Neural progenitor cell (in vitro differentiated cells): ENCODE measurements at regions not wholly inside any gene's neighbourhood (a gene's known extent, or its start where the extent isn't known, plus 50 kb on each side); places are given as distances from the start of the nearest gene placed in this dataset.

ENCODE experiments used
- DNase-seq: peaks from one replicate; pipeline ENCODE4 v3.0.0-alpha.2; 2016; ENCODE audit warnings: low spot score
- H2AFZ ChIP-seq: fragments of 200-600 bp; sonication (generic); replicated peaks from 2 replicates; pipeline ENCODE4 v1.6.1; 2016; ENCODE audit warnings: antibody characterized with exemption
- H3F3A ChIP-seq: fragments of 200-600 bp; sonication (generic); 2 replicates; pipeline ENCODE4 v1.6.1; 2016; ENCODE audit warnings: antibody characterized with exemption, low read depth
- H3K27ac ChIP-seq: fragments of 200-600 bp; sonication (generic); 2 replicates; pipeline ENCODE4 v1.5.1; 2016; ENCODE audit warnings: mild to moderate bottlenecking
- H3K27me3 ChIP-seq: fragments of 200-600 bp; sonication (generic); 2 replicates; pipeline ENCODE4 v1.6.1; 2016; ENCODE audit warnings: mild to moderate bottlenecking, moderate library complexity
- H3K36me3 ChIP-seq: fragments of 200-600 bp; sonication (generic); 2 replicates; pipeline ENCODE4 v1.5.1; 2016
- H3K4me1 ChIP-seq: fragments of 200-600 bp; sonication (generic); 2 replicates; pipeline ENCODE4 v1.6.1; 2016; ENCODE audit warnings: mixed run types
- H3K4me2 ChIP-seq: fragments of 200-600 bp; sonication (generic); 2 replicates; pipeline ENCODE4 v1.6.1; 2016
- H3K4me3 ChIP-seq: fragments of 200-600 bp; sonication (generic); 2 replicates; pipeline ENCODE4 v1.5.1; 2016
- H3K79me2 ChIP-seq: fragments of 200-600 bp; sonication (generic); 2 replicates; pipeline ENCODE4 v1.6.1; 2016; ENCODE audit warnings: low read depth
- H3K9ac ChIP-seq: fragments of 200-600 bp; sonication (generic); 2 replicates; pipeline ENCODE4 v1.6.1; 2016
- H3K9me3 ChIP-seq: fragments of 200-600 bp; sonication (generic); 2 replicates; pipeline ENCODE4 v1.5.1; 2016; ENCODE audit warnings: low read depth
- H4K20me1 ChIP-seq: fragments of 200-600 bp; sonication (generic); 2 replicates; pipeline ENCODE4 v1.6.1; 2016; ENCODE audit warnings: low read depth
- H3K27ac Mint-ChIP-seq: 3 replicates; pipeline ENCODE4 v1.8.0; 2021; ENCODE audit warnings: mixed read lengths
- H3K27me3 Mint-ChIP-seq: 2 replicates; pipeline ENCODE4 v1.8.0; 2022; ENCODE audit warnings: low read depth, mild to moderate bottlenecking, inconsistent platforms, moderate library complexity, mixed read lengths; ENCODE audit not compliant: insufficient read depth
- H3K36me3 Mint-ChIP-seq: 3 replicates; pipeline ENCODE4 v1.8.0; 2021; ENCODE audit warnings: mixed read lengths
- H3K4me1 Mint-ChIP-seq: 3 replicates; pipeline ENCODE4 v1.8.0; 2021; ENCODE audit warnings: mixed read lengths
- H3K4me3 Mint-ChIP-seq: 3 replicates; pipeline ENCODE4 v1.8.0; 2021; ENCODE audit warnings: mild to moderate bottlenecking, moderate library complexity, mixed read lengths
- H3K9me3 Mint-ChIP-seq: 3 replicates; pipeline ENCODE4 v1.8.0; 2020; ENCODE audit warnings: mixed read lengths
- CTCF ChIP-seq: fragments of 200-600 bp; sonication (generic); IDR thresholded peaks from 2 replicates; pipeline ENCODE4 v1.5.1; 2017; ENCODE audit warnings: antibody characterized with exemption, mild to moderate bottlenecking
- EZH2 ChIP-seq: fragments of 200-600 bp; sonication (generic); IDR thresholded peaks from 2 replicates; pipeline ENCODE4 v1.6.1; 2017; ENCODE audit warnings: antibody characterized with exemption, mild to moderate bottlenecking, moderate library complexity
- EZH2phosphoT487 ChIP-seq: fragments of 200-600 bp; sonication (generic); IDR thresholded peaks from 2 replicates; pipeline ENCODE4 v1.6.1; 2017; ENCODE audit warnings: antibody characterized with exemption

DNA sequence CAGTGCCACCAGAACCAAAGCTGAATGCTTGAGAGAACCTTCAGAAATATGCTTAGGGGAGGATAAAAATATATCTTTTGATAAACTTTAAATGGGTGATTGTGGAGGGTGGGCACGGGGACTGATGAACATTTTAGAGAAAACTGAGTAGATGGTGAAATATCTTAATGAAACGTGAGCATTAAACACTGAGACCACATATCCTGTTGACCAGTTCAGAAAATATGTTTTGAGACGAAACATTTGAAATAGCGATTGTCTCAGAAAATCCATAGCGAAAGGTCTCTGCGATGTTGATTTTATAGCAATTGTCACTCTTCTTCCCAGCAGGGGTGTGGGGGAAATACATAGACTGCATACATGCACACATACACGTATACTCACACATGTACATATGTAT, 231.0 kb downstream of the ESM1 start:
- no peak overlapping the region for H3K4me3 ChIP-seq
- no peaks in the 10 kb centered on the region for H3K79me2 ChIP-seq
- H3K9me3 ChIP-seq: no peaks in the 10 kb centered on the region
- H3K27ac ChIP-seq: no peak overlapping the region
- H3K9ac ChIP-seq: no peak overlapping the region
- Mint-ChIP-seq H3K27me3 (peaks cover 3% of the 10 kb centered on the region), H3K4me3 (no peak overlapping the region), H3K27ac (no peak overlapping the region), H3K36me3 (no peaks in the 10 kb centered on the region), H3K9me3 (no peaks in the 10 kb centered on the region), H3K4me1 (no peaks in the 10 kb centered on the region)
- no peaks in the 10 kb centered on the region for H3F3A ChIP-seq
- TF ChIP-seq CTCF (no peak), EZH2phosphoT487 (no peak), EZH2 (no peak)
- H3K27me3 ChIP-seq: no peaks in the 10 kb centered on the region
- no peak for DNase-seq
- H3K4me1 ChIP-seq: no peaks in the 10 kb centered on the region
- no peaks in the 10 kb centered on the region for H3K36me3 ChIP-seq
- H3K4me2 ChIP-seq: no peak overlapping the region
- no peak overlapping the region for H2AFZ ChIP-seq
- no peaks in the 10 kb centered on the region for H4K20me1 ChIP-seq

GRCh38 chr5:54753753-54754152, 231.6 kb downstream of the ESM1 start:
- Mint-ChIP-seq H3K9me3 (no peaks in the 10 kb centered on the region), H3K36me3 (no peaks in the 10 kb centered on the region), H3K27ac (no peak overlapping the region), H3K4me3 (no peak overlapping the region), H3K27me3 (peaks cover 3% of the 10 kb centered on the region), H3K4me1 (no peaks in the 10 kb centered on the region)
- TF ChIP-seq EZH2 (no peak), CTCF (no peak), EZH2phosphoT487 (no peak)
- H3K4me2 ChIP-seq: no peak overlapping the region
- H3K9me3 ChIP-seq: no peaks in the 10 kb centered on the region
- H3K27ac ChIP-seq: no peak overlapping the region
- no peak overlapping the region for H3K9ac ChIP-seq
- no peaks in the 10 kb centered on the region for H3K36me3 ChIP-seq
- H4K20me1 ChIP-seq: no peaks in the 10 kb centered on the region
- no peak for DNase-seq
- no peaks in the 10 kb centered on the region for H3K4me1 ChIP-seq
- no peak overlapping the region for H3K4me3 ChIP-seq
- no peaks in the 10 kb centered on the region for H3K27me3 ChIP-seq
- no peaks in the 10 kb centered on the region for H3K79me2 ChIP-seq
- H2AFZ ChIP-seq: no peak overlapping the region
- no peaks in the 10 kb centered on the region for H3F3A ChIP-seq

GRCh38 chr5:54753034-54753433, 232.4 kb downstream of the ESM1 start:
- Mint-ChIP-seq H3K27me3 (peaks cover 3% of the 10 kb centered on the region), H3K4me3 (no peak overlapping the region), H3K36me3 (no peaks in the 10 kb centered on the region), H3K4me1 (no peaks in the 10 kb centered on the region), H3K9me3 (no peaks in the 10 kb centered on the region), H3K27ac (no peak overlapping the region)
- Histone ChIP-seq H3K4me1 (no peaks in the 10 kb centered on the region), H3K79me2 (no peaks in the 10 kb centered on the region), H4K20me1 (no peaks in the 10 kb centered on the region), H3K4me3 (no peak overlapping the region), H3F3A (no peaks in the 10 kb centered on the region), H3K9ac (no peak overlapping the region), H3K36me3 (no peaks in the 10 kb centered on the region), H3K9me3 (no peaks in the 10 kb centered on the region), H3K27ac (no peak overlapping the region), H3K27me3 (no peaks in the 10 kb centered on the region), H2AFZ (no peak overlapping the region), H3K4me2 (no peak overlapping the region)
- TF ChIP-seq EZH2 (no peak), CTCF (no peak), EZH2phosphoT487 (no peak)
- DNase-seq: no peak

DNA sequence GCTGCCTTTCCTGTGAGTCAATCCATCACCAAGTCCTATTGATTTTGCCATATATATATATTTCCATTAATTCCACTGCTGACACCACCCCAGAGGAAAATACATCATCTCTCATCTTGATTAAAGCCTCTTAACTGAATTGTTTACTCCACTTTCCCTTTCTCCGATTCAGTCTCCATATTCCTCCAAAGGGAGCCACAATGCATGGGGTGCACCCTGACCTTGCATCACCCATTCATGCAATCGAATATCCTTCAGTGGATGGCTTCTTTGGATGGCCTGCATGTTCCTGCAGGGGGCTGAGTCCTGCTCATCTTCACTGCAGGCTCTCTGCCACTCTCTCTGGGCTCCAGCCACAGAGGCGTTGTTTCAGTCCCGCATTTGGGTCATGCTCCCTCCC, 231.0 kb downstream of the SNX18 start:
- H3K27me3 ChIP-seq: no peaks in the 10 kb centered on the region
- H3K9ac ChIP-seq: no peak overlapping the region
- peaks cover 11% of the 10 kb centered on the region for H3K4me1 ChIP-seq
- Mint-ChIP-seq H3K36me3 (no peaks in the 10 kb centered on the region), H3K4me3 (no peak overlapping the region), H3K27ac (no peak overlapping the region), H3K9me3 (no peaks in the 10 kb centered on the region), H3K4me1 (peaks cover 11% of the 10 kb centered on the region), H3K27me3 (peaks cover 3% of the 10 kb centered on the region)
- no peak overlapping the region for H3K4me2 ChIP-seq
- no peak for DNase-seq
- H3K36me3 ChIP-seq: no peaks in the 10 kb centered on the region
- H3K4me3 ChIP-seq: no peak overlapping the region
- H3K79me2 ChIP-seq: no peaks in the 10 kb centered on the region
- peaks cover 1% of the 10 kb centered on the region for H3F3A ChIP-seq
- H2AFZ ChIP-seq: no peak overlapping the region
- no peaks in the 10 kb centered on the region for H4K20me1 ChIP-seq
- TF ChIP-seq EZH2 (no peak), EZH2phosphoT487 (no peak), CTCF (no peak)
- no peaks in the 10 kb centered on the region for H3K9me3 ChIP-seq
- H3K27ac ChIP-seq: no peak overlapping the region
